Spleen (tissue), 7 donors: ENCODE measurements at regions not wholly inside any gene's neighbourhood (a gene's known extent, or its start where the extent isn't known, plus 50 kb on each side); places are given as distances from the start of the nearest gene placed in this dataset.

Experiments
- POLR2AphosphoS5 ChIP-seq, 3 donors: sonication (generic); formaldehyde crosslinking; IDR thresholded peaks; one replicate each; pipeline ENCODE4 v1.5.1; 2017; ENCODE audit warnings: antibody characterized with exemption in 3 of 3
- TF ChIP-seq, protein P1 (sequence below), 11 experiments: fragments of 200-600 bp in 7 of 11; fragments of 450-650 bp in 4 of 11; sonication (generic) in 4 of 11; IDR thresholded peaks in 8 of 11; conservative IDR thresholded peaks in 3 of 11; 1 replicate in 7 of 11; 2 replicates in 4 of 11; pipeline versions ENCODE4 v1.4.0 to v1.8.0; 2016 to 2021; ENCODE audit warnings: antibody characterized with exemption in 11 of 11, inconsistent platforms in 4 of 11, mild to moderate bottlenecking in 1 of 11
- donor health status: DM: no; HTN: no; CAD: no; lungs with moderate emphysema.
- donor health status: DM: no; HTN: no; CAD: no.
- donor health status: DM: no; HTN: no; CAD: no.

DNA sequence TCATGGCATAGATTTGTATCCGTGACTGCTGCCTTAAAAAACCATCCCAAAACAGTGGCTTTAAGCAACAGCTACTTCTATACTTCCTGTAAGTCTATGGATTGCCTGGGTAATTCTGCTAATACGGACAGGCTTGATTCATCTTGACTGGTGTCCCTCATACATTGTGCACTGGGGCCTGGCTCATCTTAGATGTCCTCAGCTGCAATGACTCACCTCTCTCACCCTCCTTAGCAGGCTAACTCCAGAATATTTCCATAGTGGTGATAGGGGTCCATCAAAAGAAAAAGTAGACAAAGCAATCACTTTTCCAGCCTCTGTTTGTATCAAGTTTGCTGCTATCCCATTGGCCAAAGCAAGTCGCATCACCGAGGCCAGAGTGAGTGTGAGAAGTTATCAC lies 409.1 kb upstream of the KAZN start:
- TF ChIP-seq, protein P1, sequence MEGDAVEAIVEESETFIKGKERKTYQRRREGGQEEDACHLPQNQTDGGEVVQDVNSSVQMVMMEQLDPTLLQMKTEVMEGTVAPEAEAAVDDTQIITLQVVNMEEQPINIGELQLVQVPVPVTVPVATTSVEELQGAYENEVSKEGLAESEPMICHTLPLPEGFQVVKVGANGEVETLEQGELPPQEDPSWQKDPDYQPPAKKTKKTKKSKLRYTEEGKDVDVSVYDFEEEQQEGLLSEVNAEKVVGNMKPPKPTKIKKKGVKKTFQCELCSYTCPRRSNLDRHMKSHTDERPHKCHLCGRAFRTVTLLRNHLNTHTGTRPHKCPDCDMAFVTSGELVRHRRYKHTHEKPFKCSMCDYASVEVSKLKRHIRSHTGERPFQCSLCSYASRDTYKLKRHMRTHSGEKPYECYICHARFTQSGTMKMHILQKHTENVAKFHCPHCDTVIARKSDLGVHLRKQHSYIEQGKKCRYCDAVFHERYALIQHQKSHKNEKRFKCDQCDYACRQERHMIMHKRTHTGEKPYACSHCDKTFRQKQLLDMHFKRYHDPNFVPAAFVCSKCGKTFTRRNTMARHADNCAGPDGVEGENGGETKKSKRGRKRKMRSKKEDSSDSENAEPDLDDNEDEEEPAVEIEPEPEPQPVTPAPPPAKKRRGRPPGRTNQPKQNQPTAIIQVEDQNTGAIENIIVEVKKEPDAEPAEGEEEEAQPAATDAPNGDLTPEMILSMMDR (IDR thresholded peaks at IDR 0.05 in 8 of 11, conservative IDR thresholded peaks at IDR 0.05 in 3 of 11): no peak
- no peak for TF ChIP-seq POLR2AphosphoS5 (IDR thresholded peaks at IDR 0.05)
